ENCODE measurements at regions not wholly inside any gene's neighbourhood (a gene's known extent, or its start where the extent isn't known, plus 50 kb on each side); places are given as distances from the start of the nearest gene placed in this dataset.

DNA sequence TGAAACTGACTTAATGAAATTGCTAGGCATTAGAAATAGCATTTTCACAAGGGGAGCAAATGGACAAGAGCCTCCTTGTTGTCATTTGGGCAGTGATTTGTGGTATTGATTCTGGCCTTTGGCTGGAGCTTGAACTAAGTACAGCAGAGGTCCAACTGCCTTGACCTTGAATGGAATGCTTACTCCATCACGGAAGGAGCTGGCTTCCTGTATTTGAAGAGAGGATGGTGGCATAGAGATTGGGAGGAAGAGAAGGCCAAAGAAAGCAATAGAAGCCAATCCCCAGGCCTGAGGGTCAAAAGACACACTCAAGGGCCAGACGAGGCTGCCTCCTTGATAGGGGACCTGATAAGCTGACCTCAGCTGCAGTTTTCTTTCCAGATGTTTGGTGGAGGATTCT lies 126.6 kb upstream of the MPPED2 start:
- Histone ChIP-seq H3K9ac (ENCODE audit: low read length in 2 of 2) (no peak overlapping the region), H3K4me1 (ENCODE audit: control insufficient read depth, insufficient read depth, low read length) (no peaks in the 10 kb centered on the region), H3K27me3 (ENCODE audit: control insufficient read depth in 1 of 2, insufficient read depth in 2 of 2, low read length in 2 of 2) (no peaks in the 10 kb centered on the region), H3K9me3 (ENCODE audit: control insufficient read depth in 2 of 2, low read length in 2 of 2) (no peaks in the 10 kb centered on the region), H3K36me3 (ENCODE audit: control insufficient read depth in 2 of 2, insufficient read depth in 2 of 2, low read length in 2 of 2) (no peaks in the 10 kb centered on the region), H3K27ac (ENCODE audit: low read length) (no peak overlapping the region), H3K4me3 (ENCODE audit: low read length in 2 of 2) (no peak overlapping the region)

DNA sequence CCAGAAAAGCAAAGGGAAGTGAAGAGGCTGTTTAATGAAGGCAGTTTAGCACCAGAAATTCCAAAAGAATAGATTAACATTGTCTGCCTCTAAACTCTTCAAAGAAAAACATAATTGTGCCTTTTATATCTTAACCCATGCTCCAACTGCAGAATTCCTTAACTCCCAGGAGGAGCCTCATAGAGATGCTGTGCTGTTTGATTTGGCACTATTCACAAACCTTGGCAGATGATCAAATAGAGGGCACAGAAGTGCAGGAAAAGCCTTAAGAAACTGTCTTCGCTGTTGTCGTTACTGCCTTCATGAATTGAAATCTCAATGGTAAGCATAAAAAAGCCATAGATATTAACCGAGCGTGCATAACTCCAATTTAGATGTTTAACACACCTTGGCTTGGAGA lies 124.1 kb upstream of the MPPED2 start:
- Histone ChIP-seq H3K36me3 (ENCODE audit: control insufficient read depth in 2 of 2, insufficient read depth in 2 of 2, low read length in 2 of 2) (no peaks in the 10 kb centered on the region), H3K27ac (ENCODE audit: low read length) (no peak overlapping the region), H3K9ac (ENCODE audit: low read length in 2 of 2) (no peak overlapping the region), H3K9me3 (ENCODE audit: control insufficient read depth in 2 of 2, low read length in 2 of 2) (no peaks in the 10 kb centered on the region), H3K27me3 (ENCODE audit: control insufficient read depth in 1 of 2, insufficient read depth in 2 of 2, low read length in 2 of 2) (no peaks in the 10 kb centered on the region), H3K4me3 (ENCODE audit: low read length in 2 of 2) (no peak overlapping the region), H3K4me1 (ENCODE audit: control insufficient read depth, insufficient read depth, low read length) (no peaks in the 10 kb centered on the region)

DNA sequence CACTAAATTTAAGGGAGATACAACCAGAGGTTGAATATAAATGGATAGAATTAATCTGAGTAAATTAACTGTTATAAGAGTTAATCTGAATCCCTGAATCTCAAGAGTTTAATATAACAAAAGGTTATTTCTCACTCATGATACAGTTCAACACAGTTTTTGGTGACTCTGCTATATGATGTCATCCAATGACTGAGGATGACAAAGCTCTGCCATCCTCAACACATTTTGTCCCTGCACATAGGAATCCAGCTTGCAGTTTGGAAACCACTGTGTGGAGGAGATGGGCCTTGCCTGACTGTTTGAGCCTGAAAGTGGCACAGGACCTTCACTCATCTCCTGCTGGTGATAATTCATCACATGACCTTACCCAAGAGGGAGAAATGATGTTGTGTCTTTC lies 121.0 kb upstream of the MPPED2 start:
- Histone ChIP-seq H3K36me3 (ENCODE audit: control insufficient read depth in 2 of 2, insufficient read depth in 2 of 2, low read length in 2 of 2) (no peaks in the 10 kb centered on the region), H3K9me3 (ENCODE audit: control insufficient read depth in 2 of 2, low read length in 2 of 2) (no peaks in the 10 kb centered on the region), H3K4me3 (ENCODE audit: low read length in 2 of 2) (no peak overlapping the region), H3K9ac (ENCODE audit: low read length in 2 of 2) (no peak overlapping the region), H3K27me3 (ENCODE audit: control insufficient read depth in 1 of 2, insufficient read depth in 2 of 2, low read length in 2 of 2) (no peaks in the 10 kb centered on the region), H3K27ac (ENCODE audit: low read length) (no peak overlapping the region), H3K4me1 (ENCODE audit: control insufficient read depth, insufficient read depth, low read length) (no peaks in the 10 kb centered on the region)

DNA sequence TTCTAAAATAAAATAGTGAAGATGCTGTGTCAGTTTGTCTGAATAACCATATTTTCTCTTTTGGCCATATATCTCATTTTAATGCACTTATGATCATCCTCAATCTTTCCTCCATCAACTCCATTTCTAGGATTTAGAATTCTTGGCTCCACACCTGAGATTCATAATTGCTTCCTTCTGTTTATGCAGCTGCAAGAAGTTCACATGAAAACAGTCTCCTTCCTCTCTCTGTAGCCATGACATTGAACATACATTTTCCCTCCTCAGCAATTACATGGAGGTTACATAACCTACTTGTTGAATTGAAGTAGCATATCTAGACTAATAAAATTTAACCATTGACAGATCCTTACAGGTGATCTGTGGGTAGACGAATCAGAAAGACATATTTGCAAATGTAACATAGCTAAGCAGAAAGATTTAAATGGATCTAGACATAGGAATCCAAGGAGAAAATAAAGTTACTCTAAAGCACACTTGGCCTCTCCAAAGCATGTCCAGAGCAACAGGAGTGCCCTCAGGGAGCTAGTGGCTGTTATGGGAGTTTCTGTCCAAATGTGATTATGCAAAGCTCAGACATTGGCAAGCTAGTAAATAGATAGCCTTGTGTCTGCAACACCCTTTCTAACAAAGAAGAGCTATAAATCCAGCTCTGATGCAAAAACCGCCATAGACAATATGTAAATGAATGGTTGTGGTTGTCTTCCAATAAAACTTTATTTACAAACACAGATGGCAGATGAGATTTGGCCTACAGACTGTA lies 119.9 kb upstream of the MPPED2 start:
- Histone ChIP-seq H3K27ac (ENCODE audit: low read length) (no peak overlapping the region), H3K27me3 (ENCODE audit: control insufficient read depth in 1 of 2, insufficient read depth in 2 of 2, low read length in 2 of 2) (no peaks in the 10 kb centered on the region), H3K36me3 (ENCODE audit: control insufficient read depth in 2 of 2, insufficient read depth in 2 of 2, low read length in 2 of 2) (no peaks in the 10 kb centered on the region), H3K9ac (ENCODE audit: low read length in 2 of 2) (no peak overlapping the region), H3K4me1 (ENCODE audit: control insufficient read depth, insufficient read depth, low read length) (no peaks in the 10 kb centered on the region), H3K4me3 (ENCODE audit: low read length in 2 of 2) (no peak overlapping the region), H3K9me3 (ENCODE audit: control insufficient read depth in 2 of 2, low read length in 2 of 2) (no peaks in the 10 kb centered on the region)

DNA sequence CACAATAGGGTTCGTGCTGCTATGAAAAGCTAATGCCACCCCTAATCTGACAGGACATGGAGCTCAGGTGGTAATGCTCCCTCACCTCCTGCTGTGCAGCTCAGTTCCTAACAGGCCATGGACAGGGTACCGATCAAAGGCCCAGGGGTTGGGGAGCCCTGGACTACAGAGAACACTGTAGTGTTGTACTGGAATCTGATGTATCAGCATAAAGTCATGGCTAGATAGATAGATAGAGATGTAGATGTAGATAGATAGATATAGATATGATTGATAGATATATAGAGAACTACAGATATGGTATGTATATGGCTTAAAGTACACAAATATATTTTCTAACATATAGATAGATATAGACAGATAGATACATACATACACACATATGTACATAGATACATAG lies 112.3 kb upstream of the MPPED2 start:
- Histone ChIP-seq H3K27ac (ENCODE audit: low read length) (no peak overlapping the region), H3K27me3 (ENCODE audit: control insufficient read depth in 1 of 2, insufficient read depth in 2 of 2, low read length in 2 of 2) (no peaks in the 10 kb centered on the region), H3K36me3 (ENCODE audit: control insufficient read depth in 2 of 2, insufficient read depth in 2 of 2, low read length in 2 of 2) (no peaks in the 10 kb centered on the region), H3K9ac (ENCODE audit: low read length in 2 of 2) (no peak overlapping the region), H3K9me3 (ENCODE audit: control insufficient read depth in 2 of 2, low read length in 2 of 2) (no peaks in the 10 kb centered on the region), H3K4me3 (ENCODE audit: low read length in 2 of 2) (no peak overlapping the region), H3K4me1 (ENCODE audit: control insufficient read depth, insufficient read depth, low read length) (no peaks in the 10 kb centered on the region)

DNA sequence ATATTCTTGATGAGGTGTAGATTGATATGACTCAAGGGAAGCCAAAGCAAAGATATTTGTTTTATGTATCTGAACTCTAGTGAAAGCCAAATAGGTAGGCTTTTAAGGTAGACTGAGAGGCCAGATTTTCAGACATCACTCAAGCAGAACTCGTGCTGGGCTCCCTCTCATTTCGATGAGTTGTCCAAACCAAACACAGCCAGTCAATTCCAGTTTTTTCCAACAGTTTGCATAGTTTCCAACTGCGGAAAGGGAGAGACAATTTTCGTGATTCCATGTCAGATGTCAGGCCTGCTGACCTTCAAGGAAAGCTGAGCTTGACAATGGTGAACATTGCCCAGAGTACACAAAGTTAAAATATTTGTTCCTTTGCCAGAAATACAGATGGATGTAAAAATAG lies 110.9 kb upstream of the MPPED2 start:
- H3K4me3 ChIP-seq (ENCODE audit: low read length in 2 of 2), result peak overlapping the region in 1 of 2 donors; percentile 7
- no peaks in the 10 kb centered on the region for H3K4me1 ChIP-seq (ENCODE audit: control insufficient read depth, insufficient read depth, low read length)
- no peaks in the 10 kb centered on the region for H3K9me3 ChIP-seq (ENCODE audit: control insufficient read depth in 2 of 2, low read length in 2 of 2)
- H3K9ac ChIP-seq (ENCODE audit: low read length in 2 of 2), result no peak overlapping the region
- H3K27ac ChIP-seq (ENCODE audit: low read length), result no peak overlapping the region
- H3K36me3 ChIP-seq (ENCODE audit: control insufficient read depth in 2 of 2, insufficient read depth in 2 of 2, low read length in 2 of 2), result no peaks in the 10 kb centered on the region
- no peaks in the 10 kb centered on the region for H3K27me3 ChIP-seq (ENCODE audit: control insufficient read depth in 1 of 2, insufficient read depth in 2 of 2, low read length in 2 of 2)

DNA sequence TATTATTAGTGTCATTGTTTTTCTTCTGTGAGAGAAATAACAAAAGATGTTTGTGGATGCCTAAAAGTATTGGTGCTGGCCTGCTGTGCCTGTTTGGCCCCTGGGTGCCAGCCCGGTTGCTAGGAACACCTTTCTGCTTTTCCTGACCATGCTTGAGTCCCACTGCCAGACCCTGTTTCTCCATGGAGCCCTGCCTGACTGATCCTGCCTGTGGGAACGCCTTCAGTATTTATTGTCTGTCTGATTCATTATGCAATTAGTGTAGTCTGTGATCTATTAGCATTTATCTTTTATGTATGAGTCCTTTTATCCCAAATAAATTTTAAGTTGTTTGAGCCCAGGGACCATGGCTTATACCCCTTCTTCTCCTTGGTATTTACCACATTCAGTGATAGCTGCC lies 98.6 kb upstream of the MPPED2 start:
- Histone ChIP-seq H3K4me3 (ENCODE audit: low read length in 2 of 2) (no peak overlapping the region), H3K27me3 (ENCODE audit: control insufficient read depth in 1 of 2, insufficient read depth in 2 of 2, low read length in 2 of 2) (no peaks in the 10 kb centered on the region)

DNA sequence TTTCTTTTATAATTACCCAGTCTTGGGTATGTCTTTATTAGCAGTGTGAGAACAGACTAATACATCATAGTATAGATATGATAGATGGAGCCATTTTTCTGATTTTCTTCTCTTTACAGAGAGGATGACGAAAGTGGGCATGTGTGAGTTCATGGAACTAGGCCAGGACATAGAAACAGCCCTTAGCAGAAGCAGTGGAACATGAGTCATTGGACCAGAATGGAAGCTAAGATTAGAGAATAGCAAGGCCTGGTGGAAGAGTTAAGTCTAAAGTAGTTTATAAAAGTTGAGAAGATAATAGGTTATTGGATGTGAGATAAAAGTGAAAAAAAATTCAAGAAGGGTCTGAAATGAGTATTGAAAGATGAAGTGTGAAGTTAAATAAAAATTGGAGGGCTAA lies 97.0 kb upstream of the MPPED2 start:
- no peaks in the 10 kb centered on the region for H3K4me1 ChIP-seq (ENCODE audit: control insufficient read depth, insufficient read depth, low read length)
- no peaks in the 10 kb centered on the region for H3K36me3 ChIP-seq (ENCODE audit: control insufficient read depth in 2 of 2, insufficient read depth in 2 of 2, low read length in 2 of 2)
- H3K9me3 ChIP-seq (ENCODE audit: control insufficient read depth in 2 of 2, low read length in 2 of 2), result no peaks in the 10 kb centered on the region
- H3K4me3 ChIP-seq (ENCODE audit: low read length in 2 of 2), result no peak overlapping the region
- H3K27ac ChIP-seq (ENCODE audit: low read length), result no peak overlapping the region
- H3K27me3 ChIP-seq (ENCODE audit: control insufficient read depth in 1 of 2, insufficient read depth in 2 of 2, low read length in 2 of 2), result no peaks in the 10 kb centered on the region
- H3K9ac ChIP-seq (ENCODE audit: low read length in 2 of 2), result no peak overlapping the region

More for the DNA sequence above, 98.6 kb upstream of the MPPED2 start:
- Histone ChIP-seq H3K9ac (ENCODE audit: low read length in 2 of 2) (no peak overlapping the region), H3K9me3 (ENCODE audit: control insufficient read depth in 2 of 2, low read length in 2 of 2) (no peaks in the 10 kb centered on the region), H3K27ac (ENCODE audit: low read length) (no peak overlapping the region), H3K36me3 (ENCODE audit: control insufficient read depth in 2 of 2, insufficient read depth in 2 of 2, low read length in 2 of 2) (no peaks in the 10 kb centered on the region), H3K4me1 (ENCODE audit: control insufficient read depth, insufficient read depth, low read length) (no peaks in the 10 kb centered on the region)

DNA sequence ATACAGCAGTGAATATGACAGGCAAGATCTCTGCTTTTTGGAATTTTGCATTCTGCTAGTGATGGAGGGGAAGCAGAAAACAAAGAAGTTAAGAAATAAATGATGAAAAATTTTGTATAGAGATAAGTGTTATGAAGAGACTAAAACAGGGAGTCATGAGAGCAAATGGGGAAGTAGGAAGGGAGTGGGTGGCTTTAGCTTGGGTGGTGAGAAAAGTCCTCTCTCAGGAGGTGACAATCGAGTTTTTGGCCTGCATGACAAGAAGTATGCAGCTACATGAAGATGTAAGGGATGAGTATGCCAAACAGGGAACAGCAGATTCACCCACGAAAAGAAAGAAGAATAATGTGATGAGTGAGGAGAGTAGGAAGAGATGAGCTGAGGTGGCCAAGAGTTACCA lies 80.7 kb upstream of the MPPED2 start:
- H3K27me3 ChIP-seq (ENCODE audit: control insufficient read depth in 1 of 2, insufficient read depth in 2 of 2, low read length in 2 of 2), result no peaks in the 10 kb centered on the region
- no peak overlapping the region for H3K4me3 ChIP-seq (ENCODE audit: low read length in 2 of 2)
- H3K27ac ChIP-seq (ENCODE audit: low read length), result no peak overlapping the region
- peaks cover 2 to 7% of the 10 kb centered on the region in 2 donors for H3K9me3 ChIP-seq (ENCODE audit: control insufficient read depth in 2 of 2, low read length in 2 of 2)
- no peaks in the 10 kb centered on the region for H3K36me3 ChIP-seq (ENCODE audit: control insufficient read depth in 2 of 2, insufficient read depth in 2 of 2, low read length in 2 of 2)
- no peak overlapping the region for H3K9ac ChIP-seq (ENCODE audit: low read length in 2 of 2)
- H3K4me1 ChIP-seq (ENCODE audit: control insufficient read depth, insufficient read depth, low read length), result no peaks in the 10 kb centered on the region

DNA sequence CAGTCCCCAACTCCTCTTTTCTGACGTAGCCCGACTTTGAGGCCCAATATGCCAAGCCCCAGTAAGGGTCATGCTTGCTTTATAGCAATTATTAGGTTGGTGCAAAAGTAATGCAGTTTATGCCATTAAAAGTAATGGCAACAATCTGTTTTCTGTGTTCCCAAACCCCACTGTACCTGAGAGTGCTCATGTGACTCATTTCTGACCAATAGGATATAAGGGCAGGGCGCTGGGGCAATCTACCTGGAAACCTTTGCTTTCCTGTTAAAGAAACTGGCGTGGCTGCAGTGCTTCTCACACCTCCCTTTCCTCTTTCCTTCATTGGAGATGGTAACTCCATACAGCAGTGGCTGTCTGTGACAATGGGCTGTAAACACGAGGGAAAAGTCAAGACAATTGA lies 78.9 kb upstream of the MPPED2 start:
- Histone ChIP-seq H3K9ac (ENCODE audit: low read length in 2 of 2) (no peak overlapping the region), H3K9me3 (ENCODE audit: control insufficient read depth in 2 of 2, low read length in 2 of 2) (peaks cover 2 to 7% of the 10 kb centered on the region in 2 donors), H3K27ac (ENCODE audit: low read length) (no peak overlapping the region), H3K4me3 (ENCODE audit: low read length in 2 of 2) (no peak overlapping the region), H3K36me3 (ENCODE audit: control insufficient read depth in 2 of 2, insufficient read depth in 2 of 2, low read length in 2 of 2) (no peaks in the 10 kb centered on the region), H3K27me3 (ENCODE audit: control insufficient read depth in 1 of 2, insufficient read depth in 2 of 2, low read length in 2 of 2) (no peaks in the 10 kb centered on the region), H3K4me1 (ENCODE audit: control insufficient read depth, insufficient read depth, low read length) (no peaks in the 10 kb centered on the region)

DNA sequence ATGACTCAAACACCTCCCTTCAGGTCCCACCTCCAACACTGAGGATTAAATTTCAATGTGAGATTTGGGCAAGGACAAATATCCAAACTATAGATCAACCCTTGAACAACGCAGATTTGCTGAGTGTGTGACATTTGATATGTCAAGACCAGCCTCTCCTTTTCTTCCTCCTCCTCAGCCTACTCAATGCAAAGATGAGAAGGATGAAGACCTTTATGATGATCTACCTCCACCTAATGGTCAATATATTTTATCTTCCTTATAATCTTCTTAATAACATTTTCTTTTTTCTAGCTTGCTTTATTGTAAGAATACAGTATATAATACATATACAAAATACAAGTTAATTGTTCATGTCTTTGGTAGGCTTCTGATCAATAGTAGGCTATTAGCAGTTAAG lies 67.5 kb upstream of the MPPED2 start:
- no peak overlapping the region for H3K27ac ChIP-seq (ENCODE audit: low read length)
- H3K9me3 ChIP-seq (ENCODE audit: control insufficient read depth in 2 of 2, low read length in 2 of 2), result no peaks in the 10 kb centered on the region
- no peaks in the 10 kb centered on the region for H3K36me3 ChIP-seq (ENCODE audit: control insufficient read depth in 2 of 2, insufficient read depth in 2 of 2, low read length in 2 of 2)
- H3K9ac ChIP-seq (ENCODE audit: low read length in 2 of 2), result no peak overlapping the region
- no peak overlapping the region for H3K4me3 ChIP-seq (ENCODE audit: low read length in 2 of 2)
- no peaks in the 10 kb centered on the region for H3K27me3 ChIP-seq (ENCODE audit: control insufficient read depth in 1 of 2, insufficient read depth in 2 of 2, low read length in 2 of 2)
- H3K4me1 ChIP-seq (ENCODE audit: control insufficient read depth, insufficient read depth, low read length), result no peaks in the 10 kb centered on the region

All from stomach smooth muscle (tissue), 2 donors.